HG03378 (cell line): ENCODE measurements at regions not wholly inside any gene's neighbourhood (a gene's known extent, or its start where the extent isn't known, plus 50 kb on each side); places are given as distances from the start of the nearest gene placed in this dataset.
A peak's percentile ranks its signal among the peaks of the same experiment; 100 is the strongest.
"Not testable (repeated sequence)": the region's sequence is repeated elsewhere in the genome, so short reads cannot be mapped to it uniquely, and the experiment has no call there.

Source experiments
- ATAC-seq: cut with Tn5 transposase; IDR thresholded peaks from one replicate; pipeline ENCODE4 v1.9.1; 2021; ENCODE audit warnings: mild to moderate bottlenecking, moderate library complexity; ENCODE audit not compliant: unreplicated experiment

DNA sequence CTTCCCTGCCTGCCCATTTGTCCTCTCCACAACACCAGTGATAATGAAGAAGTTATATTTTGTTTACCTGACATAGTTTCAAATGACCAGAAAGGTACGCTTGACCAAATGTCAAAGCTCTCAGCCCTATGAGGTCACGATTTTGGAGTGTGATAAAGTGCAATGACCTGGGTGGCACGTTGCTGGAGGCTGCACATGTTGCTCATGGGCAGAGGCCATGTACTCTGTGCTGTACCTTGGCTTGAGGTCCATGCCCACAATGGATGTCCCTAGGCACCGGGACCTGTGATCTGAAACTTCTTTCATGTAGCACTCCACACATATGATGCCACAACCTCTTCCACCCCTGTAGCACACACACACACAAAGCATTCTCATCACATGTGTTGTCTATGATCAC lies 164.0 kb upstream of the HEY2 start:
- ATAC-seq: no peak

DNA sequence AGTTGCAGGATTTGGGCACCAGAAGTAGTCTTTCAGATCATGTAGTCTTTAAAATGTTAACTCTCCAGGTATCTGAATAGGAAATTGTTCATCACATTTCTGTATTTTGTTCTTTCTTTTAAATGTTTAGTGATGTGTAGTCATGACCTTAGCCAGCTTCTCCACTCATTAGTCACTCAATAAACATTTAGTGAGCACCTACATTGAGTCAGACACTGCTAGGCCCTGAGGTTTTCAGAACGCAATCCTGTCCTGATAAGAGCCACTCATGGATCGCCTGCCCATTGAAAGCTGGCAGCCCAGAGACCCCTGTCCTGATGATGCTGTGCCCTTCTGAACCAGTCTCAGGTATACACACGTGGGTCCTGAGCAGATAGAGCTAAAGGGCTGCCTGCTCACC lies 163.4 kb upstream of the HEY2 start:
- no peak for ATAC-seq

GRCh38 chr6:125586605-125587004 lies 162.8 kb upstream of the HEY2 start:
- ATAC-seq: no peak

- no peak for ATAC-seq
Observed at GRCh38 chr6:125587666-125588632, 161.5 kb upstream of the HEY2 start.

DNA sequence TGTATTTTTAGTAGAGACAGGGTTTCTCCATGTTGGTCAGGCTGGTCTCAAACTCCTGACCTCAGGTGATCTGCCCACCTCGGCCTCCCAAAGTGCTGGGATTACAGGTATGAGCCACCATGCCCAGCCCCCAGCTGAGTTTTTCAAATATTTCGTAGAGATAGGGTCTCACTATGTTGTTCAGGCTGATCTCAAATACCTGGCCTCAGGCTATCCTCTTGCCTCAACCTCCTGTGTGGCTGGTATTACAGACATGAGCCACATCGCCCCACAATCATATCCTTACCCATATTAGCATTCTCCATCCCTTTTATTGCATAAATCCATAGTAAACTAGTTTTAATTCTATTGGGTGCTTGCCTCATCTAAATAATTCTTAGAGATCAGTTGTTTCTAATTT lies 157.6 kb upstream of the HEY2 start:
- not testable (repeated sequence) for ATAC-seq

DNA sequence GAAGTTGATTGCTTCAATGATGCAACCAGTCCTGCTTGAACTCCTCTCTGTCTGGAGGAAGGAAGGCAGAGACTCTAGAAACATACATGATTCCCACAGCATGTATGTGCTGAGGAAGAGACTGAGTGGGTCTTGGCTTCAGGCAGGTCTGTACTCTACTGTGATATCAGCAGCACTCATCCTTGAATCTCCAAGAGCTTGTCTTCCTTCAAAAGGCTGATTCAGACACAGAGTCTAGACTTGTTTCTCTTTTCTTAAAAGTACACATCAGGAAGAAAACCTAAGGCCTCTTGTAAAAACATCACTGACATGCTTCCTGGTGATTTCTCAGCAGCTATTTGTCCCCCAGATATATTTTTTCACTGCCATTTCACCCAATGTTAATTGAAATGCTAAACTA lies 155.7 kb upstream of the HEY2 start:
- ATAC-seq: no peak

GRCh38 chr6:125596020-125596419 lies 153.4 kb upstream of the HEY2 start:
- no peak for ATAC-seq

- ATAC-seq: no peak
Observed at GRCh38 chr6:125597411-125598253, 151.8 kb upstream of the HEY2 start.

DNA sequence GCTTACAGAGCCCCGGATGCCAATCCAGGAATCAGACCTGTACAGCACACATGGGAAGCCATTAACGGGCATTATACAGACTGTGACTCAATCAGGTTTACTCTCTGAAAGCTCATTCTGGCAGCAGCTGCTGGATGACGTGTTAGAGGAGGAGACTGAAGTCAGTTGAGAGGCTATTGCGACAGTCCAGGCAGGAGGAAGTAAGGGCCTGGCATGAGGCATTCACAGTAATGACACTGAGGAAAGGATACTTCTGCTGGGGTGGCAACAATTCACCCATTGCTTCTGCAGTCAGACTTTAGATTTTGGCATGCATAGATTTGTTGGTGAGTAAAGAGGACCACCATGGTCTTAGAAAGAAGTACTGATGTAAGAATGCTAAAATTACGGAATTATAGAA lies 151.0 kb upstream of the HEY2 start:
- no peak for ATAC-seq

GRCh38 chr6:125604257-125604656 lies 145.2 kb upstream of the HEY2 start:
- no peak for ATAC-seq

DNA sequence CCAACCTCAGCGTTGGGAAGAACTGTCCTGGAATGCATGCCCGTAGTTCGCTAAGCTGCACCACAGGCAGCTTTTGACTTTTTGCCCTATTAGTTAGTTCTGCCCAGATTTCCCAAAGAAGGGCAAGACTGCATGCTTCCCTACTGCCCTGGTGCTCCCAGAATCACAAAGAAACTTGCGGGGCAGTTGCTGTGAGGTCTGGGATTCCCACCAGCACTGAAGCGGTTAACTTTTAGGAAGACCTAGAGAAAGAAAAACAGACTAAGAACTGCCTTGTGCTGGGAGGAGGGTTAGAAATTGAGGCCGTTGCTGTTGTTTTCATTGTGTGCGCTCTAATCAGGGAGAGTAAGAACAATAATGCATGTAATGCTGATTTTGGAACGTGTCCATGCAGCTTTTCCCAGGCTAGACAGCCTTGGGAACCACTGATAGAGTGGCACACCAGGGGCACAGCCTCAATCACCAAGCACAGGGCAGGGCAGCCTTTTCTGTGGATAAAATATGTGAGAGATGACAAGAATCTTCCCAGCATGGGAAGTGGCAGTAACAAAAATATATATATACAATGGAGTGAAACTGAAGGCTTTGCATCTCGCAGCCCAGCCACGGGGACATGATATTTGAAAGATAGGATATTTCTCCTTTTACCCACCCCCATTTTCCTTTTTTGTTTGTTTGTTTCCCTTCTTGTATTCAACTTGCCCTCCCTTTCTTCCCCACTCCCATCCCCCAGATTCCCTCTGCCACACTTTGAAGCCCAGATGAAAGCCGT lies 137.7 kb upstream of the HEY2 start:
- no peak for ATAC-seq

DNA sequence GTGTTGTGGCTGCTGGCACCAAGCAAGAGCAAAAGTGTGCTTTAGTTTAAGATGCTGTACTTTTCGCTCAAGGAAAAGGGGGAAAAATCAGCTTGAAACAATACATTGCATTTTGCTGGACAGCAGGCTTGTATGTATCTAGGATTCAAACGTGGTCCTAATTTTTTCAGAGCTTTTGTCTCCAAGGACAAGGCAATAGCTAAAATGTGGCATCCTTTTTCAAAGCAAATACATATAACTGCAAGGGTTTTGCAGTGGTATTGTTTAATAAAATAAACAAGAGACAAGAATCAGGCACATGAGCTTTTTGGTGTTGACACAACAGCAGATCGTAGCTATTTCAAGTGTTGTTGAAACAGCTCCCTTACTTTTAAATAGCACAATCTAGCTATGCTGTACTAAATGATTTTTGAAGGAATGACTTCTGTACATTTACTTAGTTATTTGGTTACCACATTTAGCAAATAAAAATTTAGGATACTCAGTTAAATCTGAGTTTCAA lies 137.0 kb upstream of the HEY2 start:
- no peak for ATAC-seq

- ATAC-seq: no peak
Observed at GRCh38 chr6:125618629-125619028, 130.8 kb upstream of the HEY2 start.

DNA sequence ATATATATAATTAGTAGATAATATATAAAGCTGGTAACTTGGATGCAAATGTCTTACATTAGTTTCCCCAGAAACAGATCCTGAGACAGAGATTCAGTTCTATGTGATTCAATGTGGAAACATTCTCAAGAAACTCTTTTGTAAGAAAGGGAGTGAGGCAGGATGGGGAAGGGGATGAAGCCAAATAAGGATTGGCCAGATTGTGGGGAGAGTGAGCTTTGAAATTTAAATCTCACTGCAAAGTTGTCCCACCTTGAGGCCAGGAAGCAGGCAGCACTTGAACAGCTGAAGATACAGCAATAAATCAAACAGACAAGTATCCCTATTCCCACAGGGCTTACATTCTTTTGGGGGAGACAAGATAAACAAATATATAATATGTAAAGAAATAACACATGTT lies 126.3 kb upstream of the HEY2 start:
- ATAC-seq: no peak

DNA sequence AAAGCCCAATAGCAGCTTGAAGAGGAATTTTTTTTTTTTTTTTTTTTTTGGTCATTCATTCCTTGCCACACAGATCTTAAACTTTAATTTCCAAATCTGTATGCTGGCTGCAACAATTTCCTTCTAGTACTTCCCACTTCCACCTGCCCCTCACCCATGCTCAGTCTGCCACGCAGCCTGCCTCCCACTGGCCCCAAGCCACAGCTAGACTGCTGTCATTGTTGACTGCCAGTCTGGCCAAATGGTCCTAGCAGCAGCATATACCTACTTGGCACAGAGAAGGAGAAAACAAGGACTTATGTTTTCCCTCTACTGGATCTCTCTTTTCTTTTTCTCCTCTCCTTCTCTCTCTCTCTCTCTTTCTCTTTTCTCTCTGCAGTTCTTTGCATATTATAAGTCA lies 118.3 kb upstream of the HEY2 start:
- ATAC-seq: no peak

- not testable (repeated sequence) for ATAC-seq
Observed at GRCh38 chr6:125636011-125636410, 113.4 kb upstream of the HEY2 start.

DNA sequence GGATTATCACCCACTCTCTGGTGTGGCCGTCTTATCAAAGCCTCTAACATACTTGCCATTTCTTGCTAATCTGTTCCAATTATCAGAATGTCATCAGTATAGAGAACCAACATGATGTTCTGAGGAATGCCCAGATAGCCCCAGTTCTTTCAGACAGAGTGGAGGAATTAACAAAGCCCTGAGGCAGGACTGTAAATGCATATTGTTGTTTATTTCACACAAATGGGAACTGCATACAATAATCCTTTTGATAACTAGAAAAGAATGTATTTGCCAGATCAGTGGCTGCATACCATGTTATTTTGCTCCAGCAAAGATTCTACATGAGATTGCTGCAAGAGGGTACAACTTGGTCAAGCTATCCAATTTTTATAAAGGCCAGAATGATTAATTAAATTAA lies 112.8 kb upstream of the HEY2 start:
- no peak for ATAC-seq

- peak; percentile 82 for ATAC-seq
Observed at GRCh38 chr6:125637207-125637606, 112.2 kb upstream of the HEY2 start.

DNA sequence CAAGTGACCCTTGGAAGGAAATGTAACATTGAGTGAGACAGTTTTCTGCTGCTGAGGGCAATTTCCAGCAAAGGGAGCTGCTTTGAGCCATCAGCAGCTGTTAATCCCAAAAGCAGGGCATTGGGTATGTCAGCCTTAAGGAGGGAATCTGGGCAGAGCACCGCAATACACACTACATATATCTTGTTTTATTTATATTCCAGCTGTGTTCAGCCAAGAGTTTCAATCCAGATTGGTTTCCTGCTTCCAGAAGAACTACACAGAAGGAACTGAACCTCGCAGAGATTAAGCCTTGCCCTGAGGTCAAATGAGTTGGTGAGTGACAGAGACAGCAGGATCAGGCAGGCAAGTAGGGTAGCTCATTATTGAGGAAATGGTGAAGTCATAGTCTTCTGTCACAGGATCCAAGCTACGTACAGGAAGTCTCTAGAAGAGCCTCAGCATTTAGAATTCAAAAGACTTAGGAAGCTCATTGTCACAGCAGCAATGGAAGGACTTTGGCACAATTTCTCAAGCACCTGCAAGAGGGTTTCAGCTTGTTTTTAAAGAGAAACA lies 109.9 kb upstream of the HEY2 start:
- ATAC-seq: no peak

DNA sequence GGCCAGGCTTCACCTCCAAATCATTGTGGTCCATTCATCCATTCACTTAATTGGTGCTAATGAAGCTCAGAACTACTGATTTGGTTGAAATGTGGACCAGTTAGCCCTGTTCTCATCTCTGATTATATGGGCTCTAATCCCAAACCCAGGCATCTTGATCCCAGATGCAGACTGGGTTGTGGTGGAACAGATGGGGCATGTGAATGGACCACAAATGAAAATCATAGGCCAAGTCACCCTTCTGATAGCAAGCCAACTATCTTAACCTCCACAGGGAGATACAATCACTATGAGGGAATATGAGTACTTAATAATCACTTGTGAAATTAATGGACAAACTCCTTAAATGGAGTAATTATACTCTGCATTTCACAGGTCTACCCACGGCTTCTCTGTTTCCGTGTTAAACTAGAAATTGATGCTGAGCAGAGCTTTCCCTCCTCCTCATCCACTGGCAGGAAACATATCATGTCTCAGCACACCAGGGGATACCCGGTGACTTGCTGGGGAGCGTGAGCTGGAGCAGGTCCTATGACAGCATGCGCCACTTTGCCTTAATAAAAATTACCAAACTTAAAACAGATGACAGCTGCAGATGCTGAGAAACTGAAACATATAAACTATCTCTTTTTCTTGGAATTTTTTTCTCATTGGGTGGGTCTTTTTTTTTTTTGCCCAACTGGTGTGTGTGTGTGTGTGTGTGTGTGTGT lies 108.8 kb upstream of the HEY2 start:
- ATAC-seq: no peak
